Astrocyte (in vitro differentiated cells and primary cell): ENCODE measurements at regions not wholly inside any gene's neighbourhood (a gene's known extent, or its start where the extent isn't known, plus 50 kb on each side); places are given as distances from the start of the nearest gene placed in this dataset.

Experiments used
- EZH2 ChIP-seq: IDR thresholded peaks from 2 replicates; pipeline ENCODE4 v1.6.1; 2012; ENCODE audit warnings: mild to moderate bottlenecking, low read length, inconsistent platforms; ENCODE audit not compliant: insufficient read depth
- TF ChIP-seq, protein P1 (sequence below): IDR thresholded peaks from 2 replicates; pipeline ENCODE4 v1.5.1; 2011; ENCODE audit warnings: low read depth, mild to moderate bottlenecking, inconsistent platforms, low read length, moderate library complexity; ENCODE audit not compliant: insufficient read depth

- TF ChIP-seq, protein P1, sequence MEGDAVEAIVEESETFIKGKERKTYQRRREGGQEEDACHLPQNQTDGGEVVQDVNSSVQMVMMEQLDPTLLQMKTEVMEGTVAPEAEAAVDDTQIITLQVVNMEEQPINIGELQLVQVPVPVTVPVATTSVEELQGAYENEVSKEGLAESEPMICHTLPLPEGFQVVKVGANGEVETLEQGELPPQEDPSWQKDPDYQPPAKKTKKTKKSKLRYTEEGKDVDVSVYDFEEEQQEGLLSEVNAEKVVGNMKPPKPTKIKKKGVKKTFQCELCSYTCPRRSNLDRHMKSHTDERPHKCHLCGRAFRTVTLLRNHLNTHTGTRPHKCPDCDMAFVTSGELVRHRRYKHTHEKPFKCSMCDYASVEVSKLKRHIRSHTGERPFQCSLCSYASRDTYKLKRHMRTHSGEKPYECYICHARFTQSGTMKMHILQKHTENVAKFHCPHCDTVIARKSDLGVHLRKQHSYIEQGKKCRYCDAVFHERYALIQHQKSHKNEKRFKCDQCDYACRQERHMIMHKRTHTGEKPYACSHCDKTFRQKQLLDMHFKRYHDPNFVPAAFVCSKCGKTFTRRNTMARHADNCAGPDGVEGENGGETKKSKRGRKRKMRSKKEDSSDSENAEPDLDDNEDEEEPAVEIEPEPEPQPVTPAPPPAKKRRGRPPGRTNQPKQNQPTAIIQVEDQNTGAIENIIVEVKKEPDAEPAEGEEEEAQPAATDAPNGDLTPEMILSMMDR, result no peak
- no peak for TF ChIP-seq EZH2
Measured at GRCh38 chr4:136806844-136807243, 725.5 kb downstream of the PCDH18 start.
